HepG2 (cell line): ENCODE measurements at regions not wholly inside any gene's neighbourhood (a gene's known extent, or its start where the extent isn't known, plus 50 kb on each side); places are given as distances from the start of the nearest gene placed in this dataset.
"Not testable (repeated sequence)": the region's sequence is repeated elsewhere in the genome, so short reads cannot be mapped to it uniquely, and the experiment has no call there.

Source experiments
- ATAC-seq: fragments of 200-7000 bp; cut with Tn5 transposase; 3 replicates; pipeline ENCODE4 v1.9.1; 2020; ENCODE audit warnings: mild to moderate bottlenecking, moderate library complexity
- BruUV-seq: library from RNA; stranded (reverse); fragments of 400-500 nt; replicated peaks from 2 replicates; lab custom pipeline; 2021; lab: Mats Ljungman, UMichigan
- CTCF ChIA-PET: fragments of 300-600 bp; formaldehyde crosslinking; extraction: SDS; loops from one replicate; lab custom pipeline; 2021; ENCODE audit warnings: low total read pairs, inconsistent platforms, low intra/inter-chr PET ratio; lab: Yijun Ruan, JAX
- POLR2A ChIA-PET: fragments of 350-600 bp; sonication (Branson Sonifier 250); formaldehyde crosslinking; loops from one replicate; lab custom pipeline; 2020; ENCODE audit warnings: antibody characterized with exemption, inconsistent platforms; lab: Yijun Ruan, JAX
- DNase-seq: peaks from one replicate; pipeline ENCODE4 v3.0.0-alpha.2; 2015; ENCODE audit warnings: low spot score
- FAIRE-seq: peaks from 3 replicates; lab custom pipeline; 2011; peaks lifted over from hg19 to GRCh38; lab: Jason Lieb, UNC
- H2AFZ ChIP-seq: one replicate; pipeline ENCODE4 v1.6.1; 2011; ENCODE audit warnings: low read length, inconsistent platforms
- H3K27ac ChIP-seq: fragments of 300-600 bp; 3 replicates; pipeline ENCODE4 v1.8.0; 2011; ENCODE audit warnings: mixed run types, mild to moderate bottlenecking, mixed read lengths, low read length, inconsistent platforms; ENCODE audit not compliant: insufficient read depth; ENCODE audit errors: extremely low read length
- H3K27me3 ChIP-seq, 2 experiments: fragments of 200-600 bp in 1 of 2; 2 replicates in 1 of 2; 3 replicates in 1 of 2; pipeline versions ENCODE4 v1.6.0 to v1.8.0; 2011; ENCODE audit warnings: low read length in 2 of 2, mild to moderate bottlenecking in 2 of 2, moderate library complexity in 2 of 2, inconsistent platforms in 1 of 2; ENCODE audit not compliant: insufficient read depth in 2 of 2, control insufficient read depth in 1 of 2
- H3K36me3 ChIP-seq, 2 experiments: fragments of 200-600 bp in 1 of 2; replicated peaks in 1 of 2; 2 replicates in 1 of 2; 3 replicates in 1 of 2; pipeline versions ENCODE4 v1.5.1 to v1.8.0; 2011; ENCODE audit warnings: low read length in 2 of 2, inconsistent platforms in 1 of 2; ENCODE audit not compliant: insufficient read depth in 2 of 2, control insufficient read depth in 1 of 2
- H3K4me1 ChIP-seq: 2 replicates; pipeline ENCODE4 v1.5.1; 2012; ENCODE audit warnings: low read length, inconsistent platforms; ENCODE audit not compliant: insufficient read depth
- H3K4me2 ChIP-seq: 2 replicates; pipeline ENCODE4 v1.6.0; 2011; ENCODE audit warnings: low read depth, low read length, inconsistent platforms
- H3K4me3 ChIP-seq, 3 experiments: fragments of 200-600 bp in 1 of 3; sonication (generic), shearing (Covaris generic) in 1 of 3; replicated peaks in 1 of 3; 2 replicates each; pipeline ENCODE4 v1.5.1; 2011 to 2016; ENCODE audit warnings: low read length in 3 of 3, inconsistent platforms in 2 of 3, low read depth in 2 of 3, mild to moderate bottlenecking in 2 of 3, control low read depth in 1 of 3, mixed read lengths in 1 of 3; ENCODE audit not compliant: insufficient read depth in 1 of 3
- H3K79me2 ChIP-seq: one replicate; pipeline ENCODE4 v1.6.1; 2011; ENCODE audit warnings: low read length, inconsistent platforms; ENCODE audit not compliant: insufficient read depth
- H3K9ac ChIP-seq: 2 replicates; pipeline ENCODE4 v1.6.0; 2011; ENCODE audit warnings: mild to moderate bottlenecking, low read depth, low read length, inconsistent platforms; ENCODE audit not compliant: insufficient read depth
- H3K9me3 ChIP-seq: 2 replicates; pipeline ENCODE4 v1.5.1; 2012; ENCODE audit warnings: mild to moderate bottlenecking, low read length
- H4K20me1 ChIP-seq: 2 replicates; pipeline ENCODE4 v1.6.0; 2011; ENCODE audit warnings: inconsistent platforms, mild to moderate bottlenecking, low read length, moderate library complexity; ENCODE audit not compliant: insufficient read depth
- FOXM1 ChIP-seq: sonication (generic); formaldehyde crosslinking; IDR thresholded peaks from 2 replicates; pipeline ENCODE4 v1.5.0; 2020; ENCODE audit warnings: missing genetic modification reagents
- IKZF4 ChIP-seq: sonication (generic); formaldehyde crosslinking; IDR thresholded peaks from 2 replicates; pipeline ENCODE4 v1.5.1; 2020; ENCODE audit warnings: borderline replicate concordance, mild to moderate bottlenecking, low read depth, missing genetic modification reagents; ENCODE audit errors: not compliant biosample characterization
- MAFF ChIP-seq: IDR thresholded peaks from 2 replicates; pipeline ENCODE4 v1.6.1; 2011; ENCODE audit warnings: low read depth, low read length, improper control_type of control experiment
- MAFK ChIP-seq, 2 experiments: IDR thresholded peaks in 1 of 2; conservative IDR thresholded peaks in 1 of 2; 2 replicates each; pipeline ENCODE4 v1.6.1; 2011; ENCODE audit warnings: improper control_type of control experiment in 2 of 2, low read length in 2 of 2
- MED13 ChIP-seq: sonication (generic); formaldehyde crosslinking; IDR thresholded peaks from 2 replicates; pipeline ENCODE4 v1.5.0; 2020; ENCODE audit warnings: missing genetic modification reagents
- ZNF75D ChIP-seq: sonication (generic); formaldehyde crosslinking; IDR thresholded peaks from 2 replicates; pipeline ENCODE4 v1.8.1; 2023; ENCODE audit warnings: missing genetic modification reagents, mild to moderate bottlenecking, borderline replicate concordance
- WGBS: methylation state at CpG from one replicate; pipeline ENCODE4 v1.1.6; 2017; ENCODE audit warnings: low lambda C conversion rate; 5-methylcytosine and 5-hydroxymethylcytosine counted together
- in situ Hi-C: cut with HindIII; loops from 2 replicates; pipeline ENCODE4 v1.10.0; 2017; ENCODE audit warnings: low pct_unique_long_range_greater_than_20kb; ENCODE audit not compliant: extremely low pct_ligation_motif_present
- intact Hi-C: fragments of 100-400 bp; cut with micrococcal nuclease; formaldehyde crosslinking; loops from one replicate; pipeline ENCODE4 v1.10.0; 2022; ENCODE audit not compliant: unreplicated experiment

- CTCF ChIA-PET, result no interaction called here
- H3K4me1 ChIP-seq, result no peaks in the 10 kb centered on the region
- no peak overlapping the region for H2AFZ ChIP-seq
- H3K9me3 ChIP-seq, result no peaks in the 10 kb centered on the region
- no peaks in the 10 kb centered on the region for H4K20me1 ChIP-seq
- no peak for FAIRE-seq
- H3K27me3 ChIP-seq, result no peaks in the 10 kb centered on the region
- H3K9ac ChIP-seq, result no peak overlapping the region
- in situ Hi-C loops (no loop called here), intact Hi-C loops (no loop called here)
- H3K27ac ChIP-seq, result no peak overlapping the region
- no peak for ATAC-seq
- POLR2A ChIA-PET, result no interaction called here
- no peak overlapping the region for H3K4me3 ChIP-seq
- DNase-seq, result no peak
- H3K4me2 ChIP-seq, result no peak overlapping the region
- H3K79me2 ChIP-seq, result no peaks in the 10 kb centered on the region
- no TSS peak for BruUV-seq
- TF ChIP-seq ZNF75D (CRISPR knock-in tag) (no peak), IKZF4 (CRISPR knock-in tag) (no peak), MED13 (CRISPR knock-in tag) (no peak), MAFK (conservative IDR thresholded peaks at IDR 0.05 in 1 of 2, IDR thresholded peaks at IDR 0.05 in 1 of 2; ENCODE audit: low read length in 2 of 2) (peak; percentile 53 to 75; a peak in 3 of 4 replicates), MAFF (peak; percentile 75), FOXM1 (no peak)
- whole genome bisulfite sequencing, result 4% methylated on average over 1 of the region's 1 CpG
- H3K36me3 ChIP-seq, result no peaks in the 10 kb centered on the region
Measured at GRCh38 chr11:10952872-10953271, 95.0 kb upstream of the ZBED5 start.

GRCh38 chr11:10947935-10948334 lies 90.1 kb upstream of the ZBED5 start:
- BruUV-seq, H3K9me3 ChIP-seq, H3K27ac ChIP-seq, H3K4me3 ChIP-seq, DNase-seq, intact Hi-C loops, H3K79me2 ChIP-seq, H3K4me1 ChIP-seq, H4K20me1 ChIP-seq, H2AFZ ChIP-seq, H3K36me3 ChIP-seq, H3K4me2 ChIP-seq, POLR2A ChIA-PET, H3K9ac ChIP-seq, ATAC-seq, FAIRE-seq, H3K27me3 ChIP-seq, CTCF ChIA-PET: not testable (repeated sequence)
- 0% methylated on average over 1 of the region's 1 CpG for WGBS
- in situ Hi-C loops, result loop anchor here (25.0 kb wide), 1 partner anchor 839 kb away; no protein-coding TSS in a partner anchor
